ENCODE measurements at regions not wholly inside any gene's neighbourhood (a gene's known extent, or its start where the extent isn't known, plus 50 kb on each side); places are given as distances from the start of the nearest gene placed in this dataset.
"Not testable (repeated sequence)": the region's sequence is repeated elsewhere in the genome, so short reads cannot be mapped to it uniquely, and the experiment has no call there.

DNA sequence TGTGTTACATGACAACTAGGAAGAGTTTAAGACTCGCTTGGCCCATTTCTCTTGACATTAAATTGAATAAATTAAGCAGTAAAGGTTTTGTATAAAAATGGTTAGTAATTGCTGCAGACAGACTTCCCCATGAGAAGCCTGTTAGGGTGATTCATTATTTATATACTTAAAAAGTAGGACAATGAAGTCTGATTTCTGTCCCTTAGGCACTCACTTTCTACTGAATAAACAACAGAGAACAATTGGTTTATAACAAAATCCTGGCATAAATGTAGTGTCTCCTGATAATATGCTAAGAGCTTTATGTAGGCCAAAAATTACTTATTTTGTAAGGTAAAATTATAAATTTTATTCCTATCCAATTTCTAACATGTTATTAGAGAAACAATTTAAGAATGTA lies 2138.5 kb upstream of the PCDH20 start:
- DNase-seq, result no peak

DNA sequence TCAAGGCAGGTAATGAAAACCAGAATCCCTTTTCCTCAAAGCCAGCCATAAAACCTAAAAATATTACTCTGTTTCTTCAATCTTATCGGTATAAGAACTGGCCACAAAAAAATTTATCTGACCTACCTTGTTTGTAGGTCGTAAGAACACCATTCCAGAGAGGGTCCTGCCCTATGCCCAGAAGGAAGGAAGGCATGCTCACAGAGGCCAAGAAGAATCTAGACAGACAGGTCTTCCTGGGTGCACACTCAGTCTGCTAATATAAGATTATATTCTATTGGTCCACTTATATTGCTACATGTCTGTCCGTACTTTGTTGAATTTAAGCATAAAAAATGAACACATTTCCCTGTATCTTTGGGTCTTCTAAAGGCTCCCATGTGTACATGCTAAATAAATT lies 2136.1 kb upstream of the PCDH20 start:
- no peak for DNase-seq

DNA sequence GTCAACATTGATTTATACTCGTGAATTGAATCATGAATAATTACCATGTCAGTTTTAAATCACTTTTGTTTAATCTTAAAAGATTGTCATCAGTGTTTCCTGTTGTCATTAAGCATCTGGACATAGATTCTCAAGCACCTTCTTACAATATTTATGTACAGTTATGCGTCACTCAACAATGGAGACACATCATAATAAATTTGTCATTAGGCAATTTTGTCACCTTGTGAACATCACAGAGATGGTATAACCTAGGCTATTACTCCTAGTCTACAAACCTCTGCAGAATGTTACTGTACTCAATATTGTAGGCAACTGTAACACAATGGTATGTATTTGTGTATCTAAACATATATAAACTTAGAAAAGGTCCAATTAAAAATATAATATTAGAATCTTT lies 2130.9 kb upstream of the PCDH20 start:
- no peak for DNase-seq

DNA sequence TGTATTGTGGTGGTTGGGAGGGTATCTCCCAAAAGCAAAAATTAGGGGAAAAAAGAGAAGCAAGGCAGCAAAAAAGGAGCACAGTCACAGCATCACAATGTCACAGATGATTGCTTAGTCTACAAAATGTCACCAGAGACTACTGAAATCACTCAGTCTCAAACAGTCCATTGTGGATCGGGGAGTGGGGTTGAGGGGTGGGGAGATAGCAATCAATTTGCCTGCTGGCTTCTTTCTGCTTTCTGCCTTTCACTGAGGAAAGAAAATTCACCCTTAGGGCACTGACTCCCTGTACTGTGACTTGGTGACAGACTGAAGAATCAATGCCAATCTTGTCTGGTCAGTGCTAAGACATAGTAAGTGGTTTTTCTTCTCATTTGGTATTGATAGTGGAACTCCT lies 2127.1 kb upstream of the PCDH20 start:
- no peak for DNase-seq

DNA sequence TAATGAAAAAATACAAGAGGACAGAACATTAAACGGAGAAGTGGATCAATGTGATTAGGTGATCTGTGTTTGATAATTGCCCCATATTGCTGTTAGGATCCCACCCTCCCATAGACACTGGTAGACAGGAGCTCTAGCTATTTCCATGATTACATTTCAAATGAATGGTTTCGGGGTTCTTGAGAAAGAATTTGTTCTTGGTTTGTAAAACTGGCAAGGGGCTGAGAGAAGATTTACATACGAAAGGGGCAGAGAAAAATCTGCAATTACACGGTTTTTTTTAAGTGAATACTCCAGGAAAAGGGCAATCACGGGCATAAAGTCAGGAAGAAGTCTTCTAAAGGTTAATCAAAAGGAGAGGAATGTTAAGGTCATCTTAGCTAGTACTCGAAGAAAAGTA lies 2125.7 kb upstream of the PCDH20 start:
- DNase-seq, result no peak

DNA sequence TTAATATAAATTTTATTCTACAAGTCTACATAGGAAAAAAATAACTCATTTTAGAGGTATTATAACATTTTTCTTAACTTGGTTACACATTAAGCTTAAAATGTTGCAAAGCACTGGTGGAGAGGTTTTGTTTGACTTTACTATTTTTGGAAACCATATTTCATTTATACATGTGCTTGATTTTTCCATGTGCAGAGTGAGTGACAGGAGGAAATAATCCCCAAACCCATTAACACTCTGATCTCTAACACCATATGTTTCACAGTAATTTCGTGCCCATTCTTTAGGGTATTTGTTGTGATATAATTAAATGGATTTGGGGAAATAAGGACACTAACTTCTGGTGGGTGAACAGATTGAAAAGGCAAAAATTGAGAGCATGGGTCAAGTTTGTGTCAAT lies 2124.4 kb upstream of the PCDH20 start:
- peak; percentile 88 for DNase-seq

DNA sequence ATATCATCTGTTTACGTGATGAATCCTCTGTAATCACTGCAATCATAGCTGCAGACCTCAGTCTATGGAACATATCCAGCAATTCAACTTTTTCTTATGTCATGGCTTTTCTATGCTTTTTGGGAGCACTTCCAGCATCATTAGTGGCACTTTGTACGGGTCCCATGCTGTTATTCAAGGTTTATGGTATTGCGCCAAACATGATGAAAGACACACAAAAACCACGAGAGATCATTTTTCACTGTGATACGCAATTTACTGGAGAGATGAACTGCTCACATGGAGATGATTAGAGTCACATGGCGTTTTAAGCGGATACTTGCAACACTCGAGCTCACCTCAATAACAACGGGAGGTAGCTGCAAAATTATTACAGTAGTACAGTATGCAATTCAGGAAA lies 2101.7 kb upstream of the PCDH20 start:
- no peak for DNase-seq

DNA sequence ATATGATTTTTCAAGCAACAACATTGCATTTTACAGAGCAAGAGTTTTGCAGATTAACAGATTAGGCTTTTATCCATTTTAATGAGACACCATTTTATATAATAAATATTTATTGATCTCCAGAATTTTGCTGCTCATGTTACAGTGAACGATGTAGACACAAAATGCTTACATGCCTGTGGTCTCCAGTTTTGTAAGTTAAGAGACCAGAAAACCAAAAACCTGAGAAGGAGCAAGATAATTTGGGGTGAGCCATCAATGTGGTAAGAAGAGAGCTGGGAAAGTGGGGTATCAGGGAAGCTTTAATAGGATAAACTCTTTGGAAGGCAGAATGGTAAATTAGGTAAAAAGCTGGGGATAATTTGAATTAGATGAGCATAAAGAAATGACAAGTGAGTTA lies 2100.5 kb upstream of the PCDH20 start:
- DNase-seq, result no peak

DNA sequence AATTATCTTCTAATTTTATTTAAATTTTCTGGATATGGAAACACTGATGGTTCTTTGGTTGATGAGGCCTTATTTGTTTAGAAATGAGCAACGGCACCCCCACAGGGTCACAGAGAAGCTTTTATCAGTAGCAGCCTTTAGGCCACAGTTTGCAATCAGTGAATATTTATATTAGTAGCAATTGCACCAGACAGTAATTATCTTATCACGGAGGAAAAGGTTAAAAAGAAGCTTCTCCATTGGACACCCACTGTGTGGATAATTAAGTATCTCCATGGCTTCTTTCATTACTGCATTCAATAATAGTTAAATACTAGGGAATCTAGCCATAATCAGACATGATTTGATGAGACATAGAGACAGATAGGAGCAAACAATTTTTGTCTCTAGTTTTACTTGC lies 2099.2 kb upstream of the PCDH20 start:
- no peak for DNase-seq

DNA sequence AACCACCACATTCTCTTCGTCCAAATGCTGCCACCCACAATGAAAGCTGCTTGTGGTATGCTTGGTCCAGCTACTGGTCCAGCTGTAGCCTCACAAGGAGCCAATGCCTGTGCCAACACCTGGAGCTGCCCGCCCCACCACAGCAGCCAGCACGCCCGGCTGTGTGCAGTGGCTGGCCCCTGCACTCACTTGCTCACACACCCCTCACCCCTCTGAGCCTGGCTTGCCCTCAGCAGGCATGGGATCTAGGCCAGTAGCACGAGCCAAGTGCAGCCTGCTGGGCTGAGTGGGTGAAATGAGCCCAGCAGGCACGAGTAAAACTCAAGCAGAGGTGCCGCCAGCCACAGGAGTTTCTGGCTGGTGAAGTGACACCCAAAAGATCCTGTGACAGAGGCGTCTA lies 2096.4 kb upstream of the PCDH20 start:
- no peak for DNase-seq

DNA sequence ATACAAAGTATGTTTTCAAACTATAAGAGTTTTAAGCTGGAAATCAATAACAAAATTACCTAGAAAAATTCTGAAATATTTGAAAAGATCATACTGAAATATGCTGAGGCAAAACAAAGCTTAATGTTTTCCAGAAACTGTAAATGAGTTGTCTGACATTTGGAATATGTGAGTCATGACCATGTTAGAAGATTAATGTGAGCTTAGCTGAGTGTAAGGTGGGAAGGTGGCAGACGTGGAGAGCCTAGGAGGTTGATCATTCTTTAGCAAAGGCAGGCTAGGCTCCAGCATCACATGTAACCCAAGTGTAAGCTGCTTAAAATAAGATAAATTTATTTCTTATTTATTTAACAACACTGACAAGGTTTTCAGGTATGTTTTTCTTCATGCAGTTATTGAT lies 2086.1 kb upstream of the PCDH20 start:
- DNase-seq, result no peak

DNA sequence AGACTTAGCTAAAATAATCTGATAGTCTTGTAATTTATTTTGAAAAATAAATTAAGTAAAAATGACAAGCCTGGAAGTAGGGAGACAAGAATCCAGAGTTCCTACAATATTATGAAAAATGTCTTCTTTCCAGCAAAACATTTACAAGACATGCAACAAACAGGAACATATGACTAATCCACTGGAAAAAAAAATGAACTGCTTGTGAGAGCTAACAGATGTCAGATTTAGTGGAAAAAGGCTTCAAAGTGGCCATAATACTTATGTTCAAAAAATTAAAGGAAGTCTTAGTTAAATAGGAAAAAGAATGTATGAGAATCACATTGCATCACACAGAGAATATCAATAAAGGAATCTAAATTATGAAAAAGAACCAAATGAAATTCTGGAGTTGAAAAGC lies 2082.0 kb upstream of the PCDH20 start:
- peak; percentile 6 for DNase-seq

DNA sequence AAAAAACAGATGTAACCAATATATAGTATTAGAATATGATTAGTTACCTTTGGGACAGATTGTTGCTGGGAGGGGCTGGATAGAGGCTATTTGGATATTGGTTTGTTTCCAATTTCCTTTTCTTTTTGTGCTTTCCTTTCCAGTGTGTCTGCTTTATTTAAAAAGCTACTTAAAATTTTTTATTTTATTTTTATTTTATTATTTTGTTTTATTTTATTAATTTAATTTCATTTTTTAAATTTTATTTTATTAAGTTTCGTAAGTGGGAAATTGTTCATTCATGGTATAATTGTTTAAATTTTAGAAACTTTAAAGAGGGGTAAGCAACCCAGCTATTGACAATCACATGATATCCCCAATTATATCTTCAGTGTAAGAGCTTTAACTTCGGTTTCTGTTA lies 2077.0 kb upstream of the PCDH20 start:
- no peak for DNase-seq

DNA sequence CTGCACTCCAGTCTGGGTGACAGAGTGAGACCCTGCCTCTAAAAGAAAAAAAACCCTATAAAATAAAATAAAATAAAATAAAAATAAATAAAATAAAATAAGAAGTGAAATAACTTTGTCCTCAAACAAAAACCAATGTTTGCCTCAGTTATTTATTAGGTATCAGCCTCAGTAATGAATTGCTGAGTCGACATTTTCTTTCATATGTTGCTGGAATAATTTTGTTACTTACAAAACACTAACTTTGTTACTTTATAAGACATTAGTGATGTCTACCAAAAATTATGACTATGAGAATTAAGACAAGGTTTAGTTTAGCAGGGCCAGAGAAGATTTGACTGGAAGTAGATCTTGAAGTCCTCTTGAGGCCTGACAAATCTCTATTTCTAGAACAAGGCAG lies 2074.5 kb upstream of the PCDH20 start:
- no peak for DNase-seq

DNA sequence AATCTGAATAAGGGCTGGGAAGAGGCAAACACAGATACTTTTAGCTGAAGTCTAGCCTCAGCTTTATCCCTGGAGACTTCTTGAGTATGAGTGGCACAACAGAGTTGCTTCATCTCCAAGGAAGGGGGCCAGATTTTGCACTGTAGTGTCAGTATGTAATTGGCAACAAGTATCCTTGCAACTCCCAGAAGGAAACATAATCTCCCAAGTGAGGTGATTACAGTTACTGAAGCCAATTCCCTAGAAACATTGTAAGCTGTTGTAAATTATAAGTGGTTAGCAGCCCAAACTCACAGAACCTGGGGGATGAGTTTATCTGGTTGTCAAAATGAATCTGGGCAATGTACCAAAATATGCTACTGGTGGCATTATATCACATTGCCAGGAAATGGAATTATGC lies 2065.7 kb upstream of the PCDH20 start:
- DNase-seq, result peak; percentile 90

DNA sequence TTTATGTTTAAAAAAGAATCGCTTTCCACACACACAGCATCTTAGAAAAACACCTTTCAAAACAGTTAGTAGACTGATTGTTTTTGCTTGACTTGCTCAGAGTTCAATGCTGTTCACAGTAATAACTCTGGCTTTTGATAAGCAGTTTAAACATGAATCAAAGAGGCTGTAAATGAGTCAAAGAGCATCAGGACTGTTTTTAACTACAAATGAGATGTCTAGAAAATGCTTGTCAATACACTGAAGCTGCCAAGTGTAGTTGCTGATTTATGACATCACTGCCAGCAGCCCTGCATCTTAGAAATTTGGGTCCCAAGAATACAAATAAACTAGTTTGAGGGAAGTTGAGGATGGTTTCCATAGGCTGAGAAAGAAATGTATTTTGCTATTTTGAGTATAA lies 2057.1 kb upstream of the PCDH20 start:
- DNase-seq, result no peak

DNA sequence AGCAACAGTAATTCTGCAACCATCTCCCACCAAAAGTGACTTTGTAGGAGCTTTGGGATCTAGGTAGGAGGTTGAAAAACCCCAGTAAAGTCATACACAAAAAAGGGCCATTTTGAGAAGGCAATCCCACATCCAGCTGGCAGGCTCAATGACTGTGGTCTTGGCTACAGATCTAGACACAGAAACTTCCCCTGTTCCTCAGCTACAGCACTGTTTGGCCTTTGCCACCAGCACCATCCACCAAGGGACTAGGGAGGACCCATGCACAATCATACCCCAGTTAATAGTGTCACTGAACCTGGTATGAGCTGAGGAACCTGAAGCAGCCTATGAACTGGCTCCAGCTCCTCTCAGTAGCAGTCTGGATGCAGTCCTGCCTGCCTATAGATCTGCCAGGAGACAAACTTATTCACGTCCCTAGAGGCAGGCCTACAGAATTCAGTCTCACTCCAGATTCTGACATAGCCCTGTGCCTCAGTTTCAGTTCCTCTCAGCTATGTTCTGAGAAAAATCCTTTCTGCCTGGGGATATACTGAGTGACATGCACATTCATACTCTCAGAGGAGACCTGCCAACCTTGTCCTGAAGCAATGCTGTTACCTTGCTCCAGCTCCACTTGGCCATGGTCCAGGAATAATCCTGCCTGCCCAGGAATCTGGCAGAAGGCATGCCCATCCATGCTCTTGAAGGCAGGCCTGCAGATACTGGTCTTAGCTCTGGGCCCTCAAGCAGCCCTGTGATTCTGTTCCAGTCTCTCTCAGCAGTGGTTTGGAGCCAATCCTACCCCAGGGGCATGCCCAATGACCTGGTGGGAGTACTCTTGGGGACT lies 2048.3 kb upstream of the PCDH20 start:
- no peak for DNase-seq

DNA sequence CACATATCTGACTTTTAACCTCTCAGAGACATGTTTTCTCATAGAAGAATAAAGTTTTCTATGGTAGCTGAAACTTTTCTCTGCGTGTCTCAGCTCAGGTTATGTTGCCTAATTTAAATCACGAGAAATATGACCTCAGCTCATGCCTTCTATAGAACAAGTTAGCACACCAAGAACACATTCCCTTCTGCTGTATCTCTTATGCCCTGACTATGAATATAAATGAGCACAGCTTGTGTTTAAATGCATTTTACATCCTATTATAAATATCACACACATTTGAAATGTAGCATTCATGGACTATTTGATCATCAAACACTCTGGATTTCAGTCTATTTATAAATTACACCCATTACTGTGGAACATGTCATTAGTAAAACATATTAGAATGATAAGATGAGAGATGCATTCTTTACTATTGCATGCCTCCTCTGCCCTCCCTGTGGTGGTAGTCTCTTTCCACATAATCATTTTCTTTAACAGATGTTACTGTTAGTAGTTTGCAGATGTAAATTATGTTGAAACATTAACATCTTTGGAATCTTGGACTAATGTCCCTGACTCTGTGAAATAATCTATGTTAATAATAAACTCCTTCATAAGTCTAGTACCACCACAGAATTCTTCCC lies 2044.9 kb upstream of the PCDH20 start:
- no peak for DNase-seq

DNA sequence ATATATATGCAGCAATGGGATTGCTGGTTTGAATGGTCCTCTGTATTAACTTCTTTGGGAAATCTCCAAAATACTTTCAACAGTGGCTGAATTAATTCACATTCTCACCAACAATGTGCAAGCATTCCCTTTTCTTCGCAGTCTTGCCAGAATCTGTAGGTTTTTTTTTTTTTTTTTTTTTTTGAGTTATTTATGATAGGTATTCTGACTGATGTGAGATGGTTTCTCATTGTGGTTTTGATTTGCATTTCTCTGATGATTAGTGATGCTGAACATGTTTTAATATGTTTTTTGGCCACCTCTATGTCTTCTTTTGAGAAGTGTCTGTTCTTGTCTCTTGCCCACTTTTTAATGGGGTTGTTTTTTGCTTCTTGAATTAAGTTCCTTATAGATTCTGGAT lies 2041.5 kb upstream of the PCDH20 start:
- no peak for DNase-seq

DNA sequence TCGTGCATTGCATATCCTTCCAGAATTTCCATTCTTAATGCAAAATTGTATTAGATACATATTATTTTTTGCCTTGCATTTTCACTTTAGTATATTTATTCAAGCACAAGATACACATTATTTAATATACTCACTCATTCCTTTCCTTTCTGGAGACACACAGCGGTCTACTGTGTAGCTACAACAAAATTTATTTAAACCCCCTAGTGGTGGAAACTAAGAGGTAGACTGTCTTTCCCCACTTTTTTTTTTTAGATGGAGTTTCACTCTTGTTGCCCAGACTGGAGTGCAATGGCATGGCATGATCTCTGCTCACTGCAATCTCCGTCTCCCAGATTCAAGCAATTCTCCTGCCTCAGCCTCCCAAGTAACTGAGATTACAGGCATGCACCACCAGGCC lies 2040.3 kb upstream of the PCDH20 start:
- DNase-seq, result no peak

DNA sequence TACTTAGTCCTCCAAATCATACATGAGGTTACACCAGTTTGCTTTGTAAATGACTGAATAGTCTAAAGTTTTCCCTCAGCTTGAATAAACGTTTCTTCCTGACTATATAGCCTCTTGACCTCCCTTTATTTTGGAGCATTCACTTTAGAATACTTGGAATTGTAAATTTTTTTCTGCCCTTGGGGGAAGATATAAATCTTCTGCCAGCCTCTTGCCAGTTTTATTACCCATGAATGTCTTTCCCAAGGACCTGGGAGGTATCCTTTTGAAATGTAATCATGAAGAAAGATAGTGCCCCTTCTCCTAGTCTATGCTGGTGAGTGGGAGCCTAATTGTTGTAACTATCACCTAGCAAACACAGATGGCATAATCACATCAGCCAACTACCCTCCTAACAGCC lies 2033.9 kb upstream of the PCDH20 start:
- DNase-seq, result no peak

DNA sequence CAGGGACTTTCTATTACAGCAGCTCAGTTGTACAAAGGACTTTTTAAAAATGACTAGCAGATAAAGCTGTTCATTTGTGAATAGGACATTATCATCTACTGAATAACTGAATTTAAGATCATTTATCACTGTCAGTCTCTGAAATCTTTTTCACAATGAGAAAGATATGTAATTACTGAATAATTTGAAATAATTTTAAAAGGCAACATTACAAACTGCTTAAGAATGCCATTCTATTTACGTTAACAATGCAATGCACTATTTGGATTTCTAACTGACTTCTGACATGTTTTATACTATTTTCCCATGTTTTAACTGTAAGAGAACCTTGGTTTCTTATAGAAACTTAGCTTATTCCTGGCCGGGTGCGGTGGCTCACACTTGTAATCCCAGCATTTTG lies 2033.0 kb upstream of the PCDH20 start:
- no peak for DNase-seq

DNA sequence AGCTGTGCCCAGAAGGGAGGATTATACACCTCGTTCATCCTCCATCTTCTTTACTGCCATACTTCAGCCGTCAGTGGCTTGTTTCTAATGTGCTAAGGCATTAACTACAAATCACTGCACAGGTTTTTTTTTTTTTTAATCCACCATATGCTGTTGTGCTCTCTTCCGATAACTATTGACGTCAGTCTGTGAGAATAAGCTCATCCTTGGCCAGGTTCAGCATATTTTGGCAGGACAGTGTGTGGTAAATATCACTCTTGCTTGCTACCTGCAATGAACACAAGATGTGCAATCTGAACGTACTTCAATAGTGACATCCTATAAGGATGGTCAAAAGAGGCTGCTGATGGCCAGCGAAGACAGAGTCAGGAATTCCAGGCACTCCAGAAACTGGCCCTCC lies 2030.7 kb upstream of the PCDH20 start:
- DNase-seq, result peak; percentile 23

DNA sequence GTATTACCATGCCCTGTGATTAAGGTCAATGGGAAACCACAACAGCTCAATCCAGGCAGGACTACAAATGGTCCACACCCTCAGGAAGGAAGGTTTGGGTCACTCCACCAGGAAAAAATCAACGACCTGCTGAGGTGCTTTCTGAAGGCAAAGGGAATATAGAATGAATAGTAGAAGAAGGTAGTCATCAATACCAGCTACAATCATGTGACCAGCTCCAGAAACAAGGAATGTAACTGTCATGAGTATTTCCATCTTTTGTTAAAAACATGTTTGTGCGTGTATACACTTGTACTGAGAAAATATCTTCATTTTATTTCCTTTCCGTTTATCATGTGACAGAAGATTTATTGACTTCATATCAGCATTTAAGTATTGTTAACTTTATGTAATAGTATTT lies 2028.6 kb upstream of the PCDH20 start:
- DNase-seq, result not testable (repeated sequence)

DNA sequence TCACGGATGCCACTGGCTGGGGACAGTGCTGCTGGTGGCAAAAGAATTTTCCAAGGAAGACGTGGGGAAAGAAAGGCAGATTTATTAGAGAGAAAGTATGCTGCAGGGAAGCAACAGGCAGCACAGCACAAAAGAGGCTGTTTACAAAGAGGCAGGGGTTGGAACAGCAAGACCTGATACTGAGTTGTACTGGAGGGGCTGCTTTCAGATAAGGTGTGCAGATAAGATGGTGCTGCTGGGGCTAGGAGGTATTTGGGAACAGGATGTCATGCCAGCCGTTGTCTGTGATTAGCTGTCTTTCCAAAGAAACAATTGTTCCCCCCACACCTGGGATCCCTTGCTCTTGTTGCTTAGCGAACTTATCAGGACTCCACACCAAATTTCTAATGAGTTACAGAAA lies 2023.3 kb upstream of the PCDH20 start:
- DNase-seq, result no peak

Measured in NCI-H524 treated with DMSO at 0.1 percent for 48 hours (cell line).